D721Med (cell line): ENCODE measurements at regions not wholly inside any gene's neighbourhood (a gene's known extent, or its start where the extent isn't known, plus 50 kb on each side); places are given as distances from the start of the nearest gene placed in this dataset.
A peak's percentile ranks its signal among the peaks of the same experiment; 100 is the strongest.

ENCODE experiments used
- DNase-seq: peaks from one replicate; pipeline ENCODE4 v3.0.0; 2011; ENCODE audit warnings: low spot score; ENCODE audit not compliant: insufficient read length
- FAIRE-seq: peaks from 2 replicates; lab custom pipeline; 2011; peaks lifted over from hg19 to GRCh38; lab: Jason Lieb, UNC
- CTCF ChIP-seq: IDR thresholded peaks from 2 replicates; pipeline ENCODE4 v1.5.1; 2012; ENCODE audit warnings: mild to moderate bottlenecking, control low read depth; ENCODE audit not compliant: insufficient read depth; ENCODE audit errors: missing control alignments

GRCh38 chr1:116231752-116232151 is 120.6 kb downstream of the MAB21L3 start:
- DNase-seq, result no peak
- FAIRE-seq, result no peak
- no peak for TF ChIP-seq CTCF

GRCh38 chr1:116232989-116233514 is 121.9 kb downstream of the MAB21L3 start:
- no peak for FAIRE-seq
- TF ChIP-seq CTCF, result peak; percentile 12
- DNase-seq, result no peak

GRCh38 chr1:116234429-116234828 is 123.2 kb downstream of the MAB21L3 start:
- no peak for TF ChIP-seq CTCF
- no peak for DNase-seq
- no peak for FAIRE-seq

GRCh38 chr1:116239916-116240315 is 128.7 kb downstream of the MAB21L3 start:
- DNase-seq, result no peak
- no peak for FAIRE-seq
- TF ChIP-seq CTCF, result no peak

- TF ChIP-seq CTCF, result no peak
- no peak for FAIRE-seq
- DNase-seq, result no peak
Measured at GRCh38 chr1:116242741-116243140, 130.3 kb upstream of the ATP1A1 start.

- no peak for TF ChIP-seq CTCF
- FAIRE-seq, result no peak
- no peak for DNase-seq
Measured at GRCh38 chr1:116243333-116244054, 129.6 kb upstream of the ATP1A1 start.

GRCh38 chr1:116246174-116246573 is 126.9 kb upstream of the ATP1A1 start:
- DNase-seq, result no peak
- TF ChIP-seq CTCF, result no peak
- FAIRE-seq, result no peak
